Lung microvascular endothelial cell (primary cell): ENCODE measurements at regions not wholly inside any gene's neighbourhood (a gene's known extent, or its start where the extent isn't known, plus 50 kb on each side); places are given as distances from the start of the nearest gene placed in this dataset.
"Not testable (repeated sequence)": the region's sequence is repeated elsewhere in the genome, so short reads cannot be mapped to it uniquely, and the experiment has no call there.

Experiments
- DNase-seq, 2 donors: peaks; one replicate each; pipeline versions ENCODE4 v3.0.0 to v3.0.0-alpha.2; 2010; ENCODE audit warnings: low read depth in 2 of 2

DNA sequence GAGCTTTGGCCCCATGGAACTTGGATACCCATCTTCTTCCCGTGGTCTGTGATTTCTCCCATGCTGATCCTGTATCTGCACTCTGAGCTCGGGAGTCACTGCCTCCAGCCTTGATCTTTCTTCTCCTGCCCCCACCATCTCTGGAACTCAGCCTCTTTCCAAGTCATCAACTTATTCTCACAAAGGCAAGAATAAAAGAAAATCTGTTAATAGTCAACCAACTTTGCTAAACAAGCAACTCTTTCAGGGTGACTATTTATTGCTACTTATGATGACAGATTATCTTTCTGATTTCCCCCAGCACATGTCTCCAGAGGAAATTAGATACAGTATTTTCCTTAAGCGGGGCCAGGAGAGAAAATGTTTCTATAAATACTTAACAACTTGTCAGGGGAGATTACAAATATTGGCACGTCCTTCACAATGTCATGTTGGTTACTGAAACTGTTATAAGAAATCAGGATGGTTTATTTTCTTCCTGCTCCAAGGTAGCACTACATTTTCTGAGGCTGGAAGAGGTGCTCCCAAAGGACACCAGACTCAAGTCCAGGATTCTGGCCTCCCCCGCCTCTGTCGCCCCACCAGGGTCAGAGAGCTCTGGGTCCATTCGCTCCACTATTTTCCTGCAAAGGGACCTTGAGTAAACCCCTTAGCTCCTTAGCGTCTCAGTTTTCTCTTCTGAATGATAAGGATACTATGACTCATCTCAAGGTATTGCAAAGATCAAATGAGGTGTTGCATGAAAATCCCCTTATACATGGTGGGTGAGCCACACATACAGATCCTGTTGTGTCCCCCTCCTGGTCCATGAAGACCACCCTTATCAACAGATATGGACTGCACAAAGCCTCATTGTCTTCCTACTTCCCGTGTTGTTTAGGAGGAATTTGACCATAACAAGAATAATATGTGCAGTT lies 205.2 kb upstream of the WSCD1 start:
- DNase-seq, result no peak

DNA sequence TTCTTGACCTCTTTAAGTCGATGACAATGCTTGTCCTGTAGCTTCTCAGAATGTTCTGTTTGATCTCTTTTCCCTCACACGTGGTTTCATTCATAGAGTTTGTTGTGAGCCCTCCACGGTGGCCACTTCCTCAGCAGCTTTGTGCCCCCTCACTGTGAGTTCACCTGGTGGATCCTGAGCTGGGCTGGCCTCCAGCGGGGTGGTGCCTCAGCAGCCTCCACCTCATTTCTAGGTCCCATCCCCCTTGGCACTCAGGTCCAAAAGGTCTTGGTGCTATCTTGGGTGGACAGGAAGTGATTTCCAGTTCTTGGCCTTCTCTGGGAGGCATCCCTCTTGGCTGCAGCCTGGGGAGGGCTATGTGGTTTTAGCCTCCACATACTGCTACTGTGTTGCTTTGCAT lies 203.2 kb upstream of the WSCD1 start:
- DNase-seq, result no peak

DNA sequence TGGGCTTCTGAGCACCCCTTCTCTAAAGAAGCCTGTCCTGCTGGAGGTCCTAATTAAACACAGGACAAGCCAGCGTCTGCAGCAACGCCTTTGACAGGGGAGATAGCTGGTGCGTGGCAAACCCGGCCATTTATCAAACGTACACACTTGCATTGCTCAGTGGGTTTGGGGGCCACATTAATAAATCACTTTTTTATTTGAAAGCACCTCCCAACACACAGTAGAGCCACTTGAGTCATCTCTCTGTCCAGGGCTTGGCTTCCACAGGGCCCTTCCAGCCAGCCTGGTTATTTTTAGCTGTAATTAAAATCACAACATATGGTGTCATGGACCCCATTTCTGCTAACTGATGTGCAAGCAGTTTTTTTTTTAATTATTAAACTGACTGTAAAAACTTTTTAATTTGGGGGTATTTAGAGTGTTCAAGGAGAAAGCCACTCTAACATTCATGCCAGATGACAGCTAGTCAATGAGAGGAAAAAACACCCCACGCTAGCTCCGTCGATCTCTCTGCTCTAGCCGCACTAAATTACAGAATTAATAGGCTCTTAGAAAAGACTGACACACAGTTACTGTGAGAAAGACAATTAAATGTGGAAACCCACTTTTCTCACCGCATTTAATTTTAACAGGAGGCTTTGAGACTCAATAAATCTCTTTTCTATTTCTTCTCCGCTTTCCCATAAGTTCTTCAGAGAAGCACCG lies 201.0 kb upstream of the WSCD1 start:
- DNase-seq, result no peak

DNA sequence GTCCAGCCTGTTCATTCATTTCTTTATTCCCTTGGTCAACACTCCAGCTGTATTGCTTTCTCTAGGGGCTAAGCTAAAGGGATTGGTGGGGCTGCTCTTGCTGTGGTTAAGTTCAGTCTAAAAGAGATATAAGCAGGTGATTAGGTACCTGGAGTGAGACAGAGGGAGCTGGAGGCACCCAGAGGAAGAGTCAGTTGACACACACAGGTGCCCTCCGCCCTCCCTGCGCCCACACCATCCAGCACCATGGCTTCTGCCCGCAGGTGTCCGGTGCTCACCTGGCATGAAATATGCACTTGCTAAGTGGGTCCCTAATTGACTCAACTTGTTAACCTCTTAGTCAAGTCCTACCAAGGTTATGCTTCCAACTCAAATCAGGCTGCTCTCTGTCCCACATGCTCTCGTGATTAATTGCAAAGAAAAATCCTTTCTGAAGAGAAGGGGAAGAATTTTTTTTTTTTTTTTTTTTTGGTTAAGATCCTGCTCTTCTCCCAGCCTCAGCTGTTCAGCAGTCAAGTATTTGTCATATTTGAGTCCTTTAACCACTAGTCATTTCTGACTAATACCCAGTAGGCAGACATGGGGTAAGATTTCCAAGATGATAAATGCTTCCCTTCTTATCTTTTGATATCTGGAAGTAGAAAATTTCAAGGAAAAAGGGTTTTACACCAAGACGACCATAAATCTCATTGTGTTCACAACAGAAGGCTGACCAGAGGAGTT lies 199.8 kb upstream of the WSCD1 start:
- no peak for DNase-seq

DNA sequence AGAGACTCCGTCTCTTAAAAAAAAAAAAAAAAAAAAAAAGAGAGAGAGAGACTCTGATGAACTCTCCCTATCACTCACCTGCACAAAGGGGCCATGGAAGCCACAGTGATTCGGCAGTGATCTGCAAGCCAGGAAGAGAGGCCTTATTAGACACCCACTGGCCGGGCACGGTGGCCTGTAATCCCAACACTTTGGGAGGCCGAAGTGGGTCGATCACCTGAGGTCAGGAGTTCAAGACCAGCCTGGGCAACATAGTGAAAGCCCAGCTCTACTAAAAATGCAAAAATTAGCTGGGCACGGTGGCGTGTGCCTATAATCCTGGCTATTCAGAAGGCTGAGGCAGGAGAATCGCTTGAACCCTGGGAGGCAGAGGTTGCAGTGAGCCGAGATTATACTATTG lies 198.5 kb upstream of the WSCD1 start:
- no peak for DNase-seq

DNA sequence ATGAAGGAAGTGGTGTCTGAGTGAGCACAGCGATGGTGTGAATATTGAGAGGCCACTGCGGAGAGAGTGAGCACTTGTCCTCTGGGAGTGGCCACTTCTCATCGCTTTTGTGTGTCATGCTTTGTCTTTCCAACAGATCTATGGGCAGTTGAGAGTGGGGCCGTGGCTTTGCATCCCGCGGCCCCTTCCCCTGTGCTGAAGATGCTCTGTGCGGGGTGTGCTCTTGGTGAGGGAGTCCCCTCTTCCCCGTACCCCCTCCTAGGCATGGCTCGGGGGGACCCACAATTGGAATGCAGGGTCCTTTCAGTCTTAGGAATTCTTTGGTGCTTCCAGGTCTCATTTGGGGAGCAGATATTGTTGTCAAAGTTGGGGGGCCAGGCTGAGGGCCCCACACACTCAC lies 197.3 kb upstream of the WSCD1 start:
- DNase-seq, result no peak

DNA sequence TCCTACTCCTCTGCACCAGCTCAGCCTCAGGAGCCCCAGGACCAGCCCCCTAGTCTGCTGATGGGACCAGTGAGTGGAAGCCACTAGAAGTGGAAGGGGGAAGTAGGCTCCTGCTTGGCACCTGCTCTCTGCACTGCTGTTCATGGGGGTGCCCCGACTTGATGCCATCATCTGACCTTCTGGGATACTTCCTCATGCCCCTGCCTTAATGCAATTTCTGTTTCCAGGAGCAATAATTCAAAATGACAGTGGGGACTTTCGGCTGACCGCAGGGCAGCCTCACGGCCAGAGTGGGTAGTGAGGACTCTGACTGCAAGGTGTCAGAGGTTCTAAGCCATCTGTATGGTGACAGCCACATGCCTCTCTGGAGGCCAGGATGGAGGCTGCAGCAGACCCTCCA lies 196.4 kb upstream of the WSCD1 start:
- DNase-seq, result no peak

DNA sequence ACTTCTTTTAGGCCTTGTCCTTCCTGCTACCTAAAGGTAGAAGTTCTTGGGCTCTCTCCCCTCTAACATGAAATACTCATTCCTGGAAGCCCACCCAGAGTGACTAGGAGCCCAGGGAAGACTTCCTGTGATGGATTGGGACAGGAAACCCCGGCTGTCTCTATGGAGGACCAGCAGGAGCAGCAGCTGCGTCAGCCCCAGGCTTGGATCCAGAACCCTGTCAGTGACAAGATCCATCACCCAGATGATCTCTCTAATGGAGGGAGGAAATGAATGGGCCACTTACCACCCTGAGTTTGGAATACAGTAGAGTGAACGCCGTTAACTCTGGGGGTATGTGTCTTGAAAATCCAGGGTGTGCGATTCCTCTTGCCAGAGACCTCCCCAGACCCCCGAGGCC lies 195.7 kb upstream of the WSCD1 start:
- DNase-seq, result peak; percentile 22 to 76

DNA sequence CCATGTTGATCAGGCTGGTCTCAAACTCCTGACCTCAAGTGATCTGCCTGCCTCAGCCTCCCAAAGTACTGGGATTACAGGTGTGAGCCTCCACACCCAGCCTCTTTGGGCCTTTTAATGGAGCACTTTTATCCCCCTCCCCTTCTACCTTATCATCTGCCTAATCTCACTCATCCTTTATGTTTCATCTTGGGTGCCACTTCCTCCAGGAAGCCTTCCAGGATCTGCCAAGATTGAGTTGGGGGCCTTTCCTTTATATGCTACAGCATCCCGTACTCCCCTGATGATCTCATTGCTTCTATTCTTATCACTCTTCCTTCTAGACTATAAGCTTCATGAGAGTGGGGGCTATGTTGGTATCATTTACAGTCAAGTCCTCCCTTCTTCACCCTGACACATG lies 192.8 kb upstream of the WSCD1 start:
- DNase-seq, result no peak

DNA sequence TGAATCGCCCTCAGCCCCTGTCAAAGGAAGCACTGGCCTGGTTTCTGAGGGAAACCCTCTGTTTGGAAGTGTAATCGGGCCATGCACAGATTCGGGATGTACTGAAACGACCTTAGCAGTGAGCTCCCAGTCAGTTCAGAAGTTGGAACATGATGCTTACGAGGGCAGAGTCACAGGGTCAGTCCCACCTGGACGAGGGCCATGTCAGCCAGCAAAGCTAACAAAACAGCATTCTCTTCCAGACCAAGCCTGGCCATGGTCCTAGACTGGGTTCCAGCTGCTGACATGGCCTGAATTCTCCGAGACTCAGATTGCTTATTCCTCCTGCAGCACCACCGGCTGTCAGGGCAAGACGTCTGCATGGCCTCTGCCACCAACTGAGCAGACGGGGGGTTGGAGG lies 192.2 kb upstream of the WSCD1 start:
- DNase-seq, result peak in 1 of 2 donors; percentile 74

DNA sequence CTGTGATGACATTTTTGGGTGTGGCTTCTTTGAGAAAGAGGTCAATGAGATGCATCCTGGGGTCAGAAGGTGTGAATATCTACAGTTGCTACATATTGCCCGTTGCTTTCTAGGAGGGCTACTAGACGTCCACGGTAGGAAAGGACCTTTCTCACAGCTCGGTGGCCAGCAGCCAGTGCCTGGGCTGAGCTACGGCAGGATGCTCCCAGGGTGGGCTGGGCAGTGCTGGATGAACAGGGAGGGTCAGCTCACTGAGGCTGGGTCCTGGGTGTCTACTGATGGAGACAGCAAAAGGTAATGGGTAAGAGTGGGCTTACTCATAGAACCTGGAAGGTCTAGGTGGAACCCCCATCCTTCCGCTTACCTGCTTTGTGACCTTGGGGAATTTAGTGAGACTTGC lies 188.3 kb upstream of the WSCD1 start:
- DNase-seq, result no peak

DNA sequence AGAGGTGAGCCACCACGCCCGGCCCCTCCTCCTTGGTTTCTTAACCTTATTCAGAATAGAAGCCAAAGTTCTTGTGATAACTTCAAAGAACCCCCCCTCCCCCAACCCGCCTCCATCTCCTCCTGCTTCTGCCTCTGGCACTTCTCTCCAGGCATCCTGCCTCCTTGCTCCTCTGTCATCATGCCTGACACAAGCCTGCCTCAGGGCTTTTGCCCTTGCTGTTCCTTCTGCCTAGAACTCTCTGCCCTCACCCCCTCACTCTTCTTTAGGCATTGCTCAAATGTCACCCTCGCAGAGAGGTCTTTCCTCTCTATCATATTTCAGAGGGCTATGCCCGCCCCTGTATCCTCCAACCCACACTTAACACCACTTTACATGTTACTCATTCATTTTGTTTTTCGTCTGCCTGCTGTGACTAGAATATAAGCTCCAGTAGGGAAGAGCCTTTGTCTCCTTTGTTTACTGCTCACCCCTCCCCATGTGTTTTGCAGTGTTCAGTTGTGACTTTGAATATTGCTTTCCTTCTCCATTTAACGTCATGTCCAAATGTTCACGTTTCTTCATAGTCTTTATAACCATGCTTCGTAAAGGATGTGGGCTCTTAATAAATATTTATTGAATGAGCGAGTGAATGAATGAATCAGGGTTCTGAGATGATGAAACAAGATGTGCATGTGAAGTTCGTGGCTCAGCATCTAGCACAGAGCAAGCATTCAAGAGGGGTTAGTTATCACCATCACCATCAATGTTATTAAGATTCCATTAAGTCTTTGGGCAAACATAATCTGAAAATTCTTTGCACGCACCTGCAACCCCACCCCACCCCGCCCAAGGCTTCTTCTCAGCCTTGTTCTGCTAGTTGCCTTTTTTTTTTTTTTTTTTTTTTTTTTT lies 186.2 kb upstream of the WSCD1 start:
- DNase-seq, result no peak

DNA sequence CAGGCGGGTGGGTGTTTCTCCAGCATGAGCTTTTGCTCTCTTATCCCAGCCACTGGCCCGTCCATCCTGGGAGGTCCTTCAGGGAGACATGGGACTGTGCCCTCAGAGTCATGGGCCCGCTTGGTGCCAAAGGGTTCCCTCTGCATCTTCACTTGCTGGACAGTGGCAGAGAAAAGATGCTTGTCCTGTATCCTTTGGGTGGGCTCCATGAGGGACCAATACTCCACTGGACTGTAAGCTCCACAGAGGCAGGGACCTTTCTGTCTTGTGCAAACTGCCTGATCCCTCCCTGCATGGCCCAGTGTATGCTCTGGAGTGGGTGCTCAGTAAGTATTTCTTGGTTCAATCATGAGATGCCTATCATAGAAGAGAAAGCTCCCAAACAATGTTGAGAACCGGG lies 184.8 kb upstream of the WSCD1 start:
- DNase-seq, result no peak

DNA sequence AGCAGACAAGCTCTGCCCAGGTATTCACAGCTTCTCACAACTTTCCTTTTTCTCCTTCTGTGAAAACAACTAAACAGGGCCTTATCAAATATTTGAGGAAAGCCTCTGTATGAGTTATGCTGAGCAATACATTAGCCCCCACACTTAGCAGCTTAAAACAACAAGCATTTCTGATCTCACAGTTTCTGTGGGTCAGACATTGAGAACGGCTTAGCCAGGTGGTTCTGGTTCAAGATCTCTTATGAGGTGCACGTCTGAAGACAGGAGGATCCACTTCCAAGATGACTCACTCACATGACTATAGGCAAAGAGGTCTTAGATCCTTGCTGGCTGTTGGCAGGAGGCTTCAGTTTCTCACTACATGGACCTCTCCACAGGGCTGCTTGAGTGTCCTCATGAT lies 181.4 kb upstream of the WSCD1 start:
- DNase-seq, result no peak

DNA sequence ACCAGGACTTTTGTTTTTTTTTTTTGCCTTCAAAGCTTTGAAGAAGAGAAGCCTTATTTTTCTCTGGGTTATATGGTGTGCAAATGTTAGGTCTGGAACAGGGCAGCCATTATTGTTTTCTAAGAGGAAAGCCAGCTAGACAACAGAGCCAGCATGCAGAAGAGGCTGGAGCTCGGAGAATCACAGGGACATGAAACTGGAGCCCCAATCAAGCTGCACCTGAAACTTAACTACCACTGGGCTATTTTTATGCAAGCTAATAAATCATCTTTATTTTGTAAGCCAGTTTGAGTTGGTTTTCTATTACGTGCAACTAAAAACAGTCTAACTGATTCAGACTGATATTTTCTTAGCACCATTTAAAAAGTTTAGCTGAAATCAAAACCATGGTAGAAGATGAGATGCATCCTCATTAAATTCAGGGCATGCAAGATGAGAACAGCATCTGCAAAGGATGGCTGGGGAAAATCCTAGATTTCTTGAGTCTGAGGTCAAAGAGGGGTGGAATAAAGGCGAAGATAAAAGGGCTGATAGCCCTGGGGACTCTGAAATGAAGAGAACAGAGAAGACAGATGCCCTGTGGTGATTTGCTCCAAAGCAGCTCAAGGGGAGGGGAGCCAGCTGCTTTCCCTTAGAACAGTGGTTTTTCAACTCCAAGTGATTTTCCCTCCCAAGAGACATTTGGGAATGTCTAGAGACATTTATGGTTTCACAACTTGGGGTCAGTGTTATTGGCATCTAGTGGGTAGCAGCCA lies 177.1 kb upstream of the WSCD1 start:
- no peak for DNase-seq

DNA sequence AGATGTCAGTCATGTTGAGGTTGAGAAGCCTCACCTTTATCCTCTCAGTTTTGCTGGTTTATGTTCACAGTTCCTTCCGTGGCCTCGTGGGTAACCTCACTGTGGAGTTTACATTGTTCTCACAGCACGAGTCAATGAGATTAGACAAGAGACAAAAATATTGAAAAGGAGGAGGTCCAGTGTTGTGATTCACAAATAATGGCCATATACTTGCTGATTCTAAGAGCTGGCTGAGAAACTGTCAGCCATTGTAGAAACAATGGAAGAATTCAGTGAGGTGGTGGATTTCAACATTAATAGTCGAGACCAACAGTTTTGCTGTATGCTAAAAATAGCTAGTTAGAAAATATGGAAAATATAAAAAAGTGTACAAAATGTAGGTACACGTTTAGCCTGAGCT lies 176.4 kb upstream of the WSCD1 start:
- no peak for DNase-seq

DNA sequence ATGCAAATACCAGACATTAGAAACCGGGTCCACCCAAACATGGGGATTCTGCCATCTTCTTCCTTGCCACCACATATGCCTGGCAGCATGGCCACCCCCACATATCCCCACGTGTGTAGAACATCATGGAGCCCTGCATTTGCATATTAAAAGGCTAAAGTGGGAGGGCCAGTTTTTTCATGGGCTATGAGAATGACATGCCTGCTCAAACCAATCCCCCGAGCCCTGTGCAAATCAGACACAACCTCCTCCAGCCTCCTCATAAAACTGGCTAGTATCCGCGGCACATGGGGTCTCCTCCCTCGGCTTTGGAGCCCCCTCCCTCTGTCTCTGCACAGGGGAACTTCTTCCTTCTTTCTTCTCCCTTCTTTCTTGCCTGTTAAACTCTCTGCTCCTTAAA lies 174.9 kb upstream of the WSCD1 start:
- no peak for DNase-seq

DNA sequence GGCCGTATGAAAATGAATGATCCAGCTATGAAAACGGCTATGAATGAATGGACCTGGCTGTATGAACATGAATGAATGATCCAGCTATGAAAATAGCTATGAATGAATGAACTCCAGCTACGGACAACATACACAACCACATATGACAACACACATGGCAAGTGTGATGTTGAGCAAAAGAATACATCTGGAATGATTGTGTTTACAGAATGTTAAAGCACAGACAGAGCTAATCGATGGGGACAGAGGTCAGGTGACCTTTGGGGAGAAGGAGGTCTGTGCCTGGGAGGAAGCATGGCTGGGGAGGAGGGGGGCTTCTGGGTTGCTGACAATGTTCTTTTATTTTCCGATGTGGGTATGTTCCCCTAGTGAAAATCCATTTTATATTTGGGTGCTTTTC lies 174.0 kb upstream of the WSCD1 start:
- DNase-seq, result no peak

DNA sequence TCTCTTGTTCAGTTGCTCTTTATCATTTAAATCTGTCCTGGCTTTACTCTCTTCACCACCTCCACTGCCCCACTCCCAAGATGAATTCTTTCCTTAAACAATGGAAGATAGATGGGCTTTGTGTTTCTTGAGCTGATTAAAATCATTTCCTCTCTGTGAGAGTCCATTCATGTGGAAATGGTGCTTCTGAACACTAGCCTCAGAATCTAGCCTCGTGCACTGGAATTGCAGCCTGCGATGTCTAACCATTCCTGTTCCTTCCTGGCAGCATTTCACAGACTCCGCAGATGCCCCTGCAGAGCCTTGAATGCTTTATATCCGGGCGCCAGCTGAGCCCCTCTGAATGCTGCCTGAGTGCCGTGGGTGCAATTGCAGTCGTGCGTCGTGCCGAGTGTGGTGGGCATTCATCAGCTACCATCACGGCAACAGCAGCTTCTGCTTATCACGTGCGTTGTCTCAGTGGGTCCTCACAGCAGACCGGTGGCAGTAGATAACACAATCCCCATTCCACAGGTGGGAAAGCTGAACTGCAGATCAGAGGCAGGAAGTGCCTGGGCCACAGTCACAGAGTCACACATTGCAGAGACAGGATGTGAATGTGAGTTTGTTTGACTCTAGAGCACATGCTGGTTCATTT lies 172.8 kb upstream of the WSCD1 start:
- DNase-seq, result peak; percentile 36 to 43

DNA sequence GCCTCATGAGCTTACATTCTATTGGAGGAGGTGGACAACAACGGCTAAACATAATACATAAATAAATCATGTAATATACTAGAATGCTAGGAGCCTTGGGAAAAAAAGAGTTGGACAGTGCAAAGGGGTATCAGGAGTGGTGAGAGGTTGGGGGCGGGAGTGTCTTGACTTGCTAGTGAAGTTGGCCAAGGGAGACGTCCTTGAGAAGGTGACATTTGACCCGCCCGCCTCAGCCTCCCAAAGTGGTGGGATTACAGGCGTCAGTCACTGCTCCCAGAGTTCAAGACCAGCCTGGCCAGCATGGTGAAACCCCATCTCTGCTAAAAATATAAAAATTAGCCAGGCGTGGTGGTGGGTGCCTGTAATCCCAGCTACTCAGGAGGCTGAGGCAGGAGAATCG lies 172.2 kb upstream of the WSCD1 start:
- not testable (repeated sequence) for DNase-seq
